Retina (tissue), 1 donor: ENCODE measurements at regions not wholly inside any gene's neighbourhood (a gene's known extent, or its start where the extent isn't known, plus 50 kb on each side); places are given as distances from the start of the nearest gene placed in this dataset.

Experiments
- DNase-seq: peaks from one replicate; pipeline ENCODE4 v3.0.0-alpha.2; 2016

- no peak for DNase-seq
These were observed 227.6 kb downstream of the ASXL3 start for GRCh38 chr18:33805592-33805991.

GRCh38 chr18:33804258-33804657 is 226.2 kb downstream of the ASXL3 start:
- DNase-seq = no peak

GRCh38 chr18:33803636-33804035 is 225.6 kb downstream of the ASXL3 start:
- no peak for DNase-seq

DNA sequence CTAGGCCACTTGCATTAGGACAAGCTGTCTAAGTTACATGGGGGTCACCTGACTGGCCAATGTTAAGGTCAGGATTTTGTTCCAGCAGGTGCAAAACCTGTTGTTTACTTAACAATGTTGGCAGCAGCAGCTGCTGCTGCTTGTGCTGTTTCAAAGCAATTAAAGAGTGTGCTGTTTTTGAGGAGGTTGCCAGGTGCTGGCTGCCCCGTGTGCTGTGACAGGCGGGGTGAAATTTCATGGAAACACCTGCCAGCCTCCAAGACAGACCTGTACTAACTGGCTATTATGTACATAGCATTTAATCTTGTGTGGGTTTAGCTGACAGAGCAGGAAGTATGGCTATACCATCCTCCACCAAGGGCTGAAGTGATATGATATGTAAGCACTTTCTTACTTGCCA is 224.9 kb downstream of the ASXL3 start:
- no peak for DNase-seq
